ENCODE measurements at regions not wholly inside any gene's neighbourhood (a gene's known extent, or its start where the extent isn't known, plus 50 kb on each side); places are given as distances from the start of the nearest gene placed in this dataset.

GRCh38 chr2:8577573-8577972 lies 104.3 kb upstream of the ID2 start:
- no peak for DNase-seq

GRCh38 chr2:8578335-8579244 lies 103.3 kb upstream of the ID2 start:
- DNase-seq, result no peak

- DNase-seq, result no peak
Measured at GRCh38 chr2:8579485-8580085, 102.3 kb upstream of the ID2 start.

- DNase-seq, result no peak
Measured at GRCh38 chr2:8580316-8581233, 101.3 kb upstream of the ID2 start.

- no peak for DNase-seq
Measured at GRCh38 chr2:8581234-8581561, 100.7 kb upstream of the ID2 start.

- DNase-seq, result no peak
Measured at GRCh38 chr2:8581601-8582041, 100.2 kb upstream of the ID2 start.

DNA sequence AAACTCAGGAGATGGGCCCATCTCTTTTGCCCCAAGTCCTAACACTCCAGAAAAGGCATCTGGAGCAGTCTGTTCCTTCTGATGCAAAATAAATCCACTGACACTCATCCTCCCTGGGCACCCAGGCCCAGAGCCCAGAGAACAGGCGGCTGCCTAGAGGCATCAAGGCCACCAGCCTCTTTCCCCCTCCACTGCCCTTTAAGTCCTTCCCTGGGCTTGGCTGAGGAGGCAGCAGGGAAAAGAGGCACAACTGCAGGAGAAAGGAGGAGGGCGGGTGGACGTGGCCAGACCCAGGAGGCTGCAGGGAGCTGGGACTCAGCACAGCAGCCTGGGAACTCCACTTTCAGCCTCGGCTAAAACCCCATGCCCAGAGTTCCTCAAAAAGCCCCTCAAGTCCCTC lies 99.7 kb upstream of the ID2 start:
- DNase-seq, result no peak

GRCh38 chr2:8582651-8583399 lies 99.0 kb upstream of the ID2 start:
- DNase-seq, result no peak

GRCh38 chr2:8583400-8584173 lies 98.3 kb upstream of the ID2 start:
- DNase-seq, result peak; percentile 84

DNA sequence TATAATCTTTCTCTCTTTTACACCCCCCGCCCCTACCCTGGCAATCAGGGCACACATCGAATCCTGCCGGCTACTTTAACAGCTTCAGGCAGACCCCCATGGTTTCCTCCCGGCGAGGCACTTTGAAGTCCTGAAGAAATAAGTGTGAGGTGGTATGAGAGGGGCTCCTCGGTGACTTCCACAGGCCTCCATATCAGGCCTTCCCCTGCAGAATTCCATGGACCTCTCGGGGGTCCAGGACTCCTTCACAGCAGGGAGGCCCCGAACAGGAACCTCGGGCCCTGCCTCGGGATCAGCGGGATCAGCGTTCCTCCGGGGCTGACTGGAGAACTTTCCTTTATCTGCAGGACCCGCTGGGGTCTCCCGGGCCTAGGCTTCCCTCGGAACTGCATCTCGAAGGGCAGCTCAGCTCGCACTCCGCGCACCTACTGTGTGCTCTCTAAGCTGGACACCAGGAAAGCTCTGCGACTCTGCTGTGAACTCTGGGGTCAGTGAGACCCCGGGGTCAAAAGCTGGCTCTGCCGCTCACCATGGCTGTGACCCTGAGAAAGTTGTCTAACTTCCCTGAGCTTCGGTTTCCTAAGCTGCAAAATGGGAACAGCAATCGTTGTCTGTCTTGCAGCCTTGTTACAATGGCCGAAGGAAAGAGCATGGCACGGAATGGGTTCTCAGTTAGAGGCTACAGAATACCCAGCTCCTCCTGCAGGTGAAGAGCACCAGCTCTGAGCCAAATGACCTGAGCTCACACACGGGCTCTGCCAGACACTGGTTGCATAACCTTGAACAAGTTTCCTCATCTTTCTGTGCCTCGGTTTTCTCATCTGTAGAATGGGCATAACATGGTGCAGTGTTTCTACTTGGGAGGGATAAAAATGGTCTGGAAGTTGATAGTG lies 97.4 kb upstream of the ID2 start:
- no peak for DNase-seq

GRCh38 chr2:8586457-8587051 lies 95.3 kb upstream of the ID2 start:
- DNase-seq, result no peak

- DNase-seq, result no peak
Measured at GRCh38 chr2:8587251-8587791, 94.5 kb upstream of the ID2 start.

DNA sequence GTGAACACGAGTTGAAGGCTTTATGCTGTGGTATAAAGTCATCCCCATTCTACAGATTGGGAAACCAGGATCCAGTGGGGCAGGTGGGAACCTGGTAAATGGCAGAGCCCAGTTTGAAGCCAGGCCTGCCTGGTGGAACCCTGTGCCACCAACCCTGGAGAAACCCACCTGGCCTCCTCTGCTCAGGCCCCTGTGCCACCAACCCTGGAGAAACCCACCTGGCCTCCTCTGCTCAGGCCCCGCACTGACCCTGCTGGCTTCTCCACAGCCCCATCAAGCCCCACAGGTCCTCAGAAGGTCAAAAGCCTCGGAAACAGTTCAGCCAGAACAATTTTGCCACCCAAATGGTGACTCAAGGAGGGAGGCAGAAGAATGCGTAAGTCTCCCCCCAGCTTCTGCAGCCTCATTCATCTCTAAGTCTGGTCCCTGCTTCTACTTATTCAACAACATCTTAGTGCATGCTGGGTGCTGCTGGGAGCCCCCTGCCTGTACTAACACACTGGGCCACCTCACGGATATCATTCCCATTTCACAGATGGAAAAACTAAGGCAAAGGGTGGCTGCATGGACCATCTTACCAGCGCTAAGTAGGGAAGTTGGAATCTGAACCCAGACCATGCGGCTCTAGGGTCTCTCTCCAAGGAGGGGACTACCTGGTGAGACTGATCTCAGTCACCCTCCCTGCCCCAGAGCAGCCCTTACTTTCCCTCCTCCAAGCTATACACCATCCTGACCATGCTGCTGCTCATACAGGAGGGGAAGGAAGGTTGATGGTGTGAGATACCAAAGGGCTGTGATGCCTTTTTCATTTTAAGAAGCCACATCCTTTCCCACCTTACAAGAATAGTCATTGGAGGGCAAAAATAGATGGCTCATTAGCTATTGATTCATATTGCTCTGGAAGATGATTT lies 93.7 kb upstream of the ID2 start:
- DNase-seq, result no peak

- DNase-seq, result no peak
Measured at GRCh38 chr2:8588831-8589191, 93.0 kb upstream of the ID2 start.

GRCh38 chr2:8589721-8590120 lies 92.1 kb upstream of the ID2 start:
- DNase-seq, result no peak

DNA sequence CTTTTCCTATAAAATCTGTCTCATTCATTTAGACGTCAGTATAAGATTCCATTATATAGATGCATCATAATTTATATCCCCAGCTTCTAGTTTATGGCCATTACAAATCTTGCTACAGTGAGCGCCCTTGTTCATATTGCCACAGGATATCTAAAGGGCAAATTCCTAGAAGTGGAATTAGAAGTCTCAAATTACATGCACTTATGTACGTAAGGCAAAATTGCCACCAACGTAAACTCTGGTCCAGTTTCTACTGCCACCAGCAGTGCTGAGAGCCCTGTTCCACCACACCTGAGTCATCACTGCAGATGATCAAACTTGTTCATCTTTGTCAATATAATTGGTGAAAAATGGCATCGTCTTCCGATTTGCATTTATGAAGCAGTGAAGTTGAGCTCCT lies 90.9 kb upstream of the ID2 start:
- no peak for DNase-seq

DNA sequence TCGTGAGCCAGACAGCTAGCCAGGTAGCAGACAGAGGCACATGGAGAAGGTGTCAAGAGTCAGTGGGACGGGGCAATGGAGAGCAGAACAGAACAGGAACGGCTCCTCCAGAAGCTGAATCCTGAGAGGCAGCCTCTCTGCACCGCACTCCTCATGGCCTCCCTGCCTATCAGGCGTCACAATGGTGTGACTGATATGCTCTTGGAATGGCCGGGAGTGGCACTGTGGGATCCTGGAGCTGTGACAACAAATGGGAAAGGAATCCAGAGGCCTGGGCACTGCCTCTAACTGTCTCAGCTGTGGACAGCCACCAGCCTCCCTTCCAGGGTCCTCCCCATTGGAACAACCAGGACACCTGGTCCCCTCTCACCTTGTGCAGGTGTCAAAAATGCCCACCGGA lies 89.1 kb upstream of the ID2 start:
- DNase-seq, result no peak

DNA sequence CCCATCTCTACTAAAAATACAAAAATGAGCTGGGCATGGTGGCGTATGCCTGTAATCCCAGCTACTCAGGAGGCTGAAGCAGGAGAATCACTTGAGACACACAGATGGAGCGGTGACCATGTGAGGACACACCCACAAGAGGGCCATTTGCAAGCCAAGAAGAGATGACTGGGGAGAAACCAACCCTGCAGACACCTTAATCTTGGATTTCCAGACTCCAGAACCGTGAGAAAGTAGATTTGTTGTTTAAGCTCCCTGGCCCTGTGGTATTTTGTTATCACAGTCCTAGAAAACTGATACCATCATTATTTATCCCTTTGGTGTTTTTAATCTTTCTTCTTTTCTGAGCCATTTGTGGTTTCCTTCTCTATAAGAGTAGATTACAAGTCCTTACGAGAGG lies 88.6 kb upstream of the ID2 start:
- DNase-seq, result no peak

Data from NCI-H82 (cell line).